Pancreas (tissue), 10 donors: ENCODE measurements at regions not wholly inside any gene's neighbourhood (a gene's known extent, or its start where the extent isn't known, plus 50 kb on each side); places are given as distances from the start of the nearest gene placed in this dataset.

ENCODE experiments used
- ATAC-seq, 4 donors: fragments of 200-7000 bp; cut with Tn5 transposase; one replicate each; pipeline versions ENCODE4 v1.8.0 to v1.9.1; 2020; ENCODE audit warnings: mild to moderate bottlenecking in 4 of 4, moderate library complexity in 4 of 4
- DNase-seq, 6 donors: peaks; one replicate each; pipeline ENCODE4 v3.0.0-alpha.2; 2020
- FAIRE-seq: peaks from 2 replicates; lab custom pipeline; 2012; peaks lifted over from hg19 to GRCh38; lab: Jason Lieb, UNC
- H3K27ac ChIP-seq, 4 donors: fragments of 200-600 bp; sonication (generic); 1 replicate in 3 of 4; 2 replicates in 1 of 4; pipeline versions ENCODE4 v1.5.0 to v1.8.0; 2020
- H3K27me3 ChIP-seq, 4 donors: fragments of 200-600 bp; one replicate each; pipeline ENCODE4 v1.8.0; 2021
- H3K36me3 ChIP-seq, 3 donors: fragments of 200-600 bp; sonication (generic) in 1 of 3; one replicate each; pipeline versions ENCODE4 v1.5.0 to v1.8.0; 2020 to 2021
- H3K4me1 ChIP-seq, 3 donors: fragments of 200-600 bp; one replicate each; pipeline ENCODE4 v1.8.0; 2021
- H3K4me3 ChIP-seq, 4 donors: fragments of 200-600 bp; sonication (generic) in 2 of 4; one replicate each; pipeline versions ENCODE4 v1.5.0 to v1.8.0; 2020 to 2021
- H3K9me3 ChIP-seq, 4 donors: fragments of 200-600 bp; one replicate each; pipeline ENCODE4 v1.8.0; 2021
- CTCF ChIP-seq, 4 donors: fragments of 200-600 bp; sonication (generic) in 3 of 4; IDR thresholded peaks; one replicate each; pipeline versions ENCODE4 v1.5.0 to v1.8.0; 2021; ENCODE audit warnings: antibody characterized with exemption in 4 of 4
- WGBS, 2 donors: extraction: QIAGEN DNeasy Blood & Tissue Kit; methylation state at CpG; one replicate each; pipeline ENCODE4 v1.1.7; 2013; 5-methylcytosine and 5-hydroxymethylcytosine counted together
- intact Hi-C, 3 donors: fragments of 100-400 bp; cut with DNase I; formaldehyde crosslinking; loops; one replicate each; pipeline versions ENCODE4 v1.11.1 to v1.14.2; 2022
- donor health status: healthy with polysubstance abuse.
- donor health status: DM: no; HTN: no; CAD: no; lungs with moderate emphysema.
- donor health status: DM: no; HTN: no; CAD: no.
- donor health status: control.
- donor health status: control.
- donor health status: Bipolar disorder and iron deficiency.
- donor health status: DM: yes; HTN: yes; CAD: no.
- donor health status: DM: no; HTN: no; CAD: no.
- donor health status: DM: no; HTN: no; CAD: no.
- donor health status: DM: yes; HTN: yes; CAD: no.

GRCh38 chr18:64490207-64490606 is 341.3 kb upstream of the LINC00305 start:
- no peak for ATAC-seq
- TF ChIP-seq CTCF (IDR thresholded peaks at IDR 0.05) = no peak
- 71 to 76% methylated on average over 5 of the region's 5 CpGs for WGBS, 2 donors
- Histone ChIP-seq H3K4me3 (no peak overlapping the region), H3K27ac (no peak overlapping the region), H3K27me3 (no peaks in the 10 kb centered on the region), H3K9me3 (no peaks in the 10 kb centered on the region), H3K36me3 (no peaks in the 10 kb centered on the region), H3K4me1 (no peaks in the 10 kb centered on the region)
- no peak for DNase-seq
- FAIRE-seq = no peak
- intact Hi-C loops = no loop called here

GRCh38 chr18:64488698-64489097 is 339.8 kb upstream of the LINC00305 start:
- no peak for FAIRE-seq

GRCh38 chr18:64474773-64475172 is 325.9 kb upstream of the LINC00305 start:
- no peak overlapping the region for H3K4me3 ChIP-seq
- no peaks in the 10 kb centered on the region for H3K9me3 ChIP-seq
- TF ChIP-seq CTCF (IDR thresholded peaks at IDR 0.05) = no peak
- no peaks in the 10 kb centered on the region for H3K36me3 ChIP-seq
- WGBS, 2 donors = 41 to 50% methylated on average over 7 of the region's 7 CpGs
- H3K4me1 ChIP-seq = no peaks in the 10 kb centered on the region
- H3K27ac ChIP-seq = no peak overlapping the region
- no peaks in the 10 kb centered on the region for H3K27me3 ChIP-seq
- ATAC-seq (no peak), DNase-seq (no peak), FAIRE-seq (no peak)
- intact Hi-C loops = no loop called here

More at GRCh38 chr18:64488698-64489097, 339.8 kb upstream of the LINC00305 start:
- DNase-seq = no peak
- H3K4me3 ChIP-seq = no peak overlapping the region
- no peaks in the 10 kb centered on the region for H3K36me3 ChIP-seq
- intact Hi-C loops = no loop called here
- no peak overlapping the region for H3K27ac ChIP-seq
- H3K4me1 ChIP-seq = no peaks in the 10 kb centered on the region
- no peak for ATAC-seq
- no peak for TF ChIP-seq CTCF (IDR thresholded peaks at IDR 0.05)
- no peaks in the 10 kb centered on the region for H3K9me3 ChIP-seq
- H3K27me3 ChIP-seq = no peaks in the 10 kb centered on the region

- 42 to 56% methylated on average over 2 of the region's 2 CpGs for WGBS, 2 donors
- ATAC-seq (no peak), FAIRE-seq (no peak), DNase-seq (no peak)
- no peak overlapping the region for H3K4me3 ChIP-seq
- H3K27me3 ChIP-seq = no peaks in the 10 kb centered on the region
- no peaks in the 10 kb centered on the region for H3K36me3 ChIP-seq
- no peaks in the 10 kb centered on the region for H3K9me3 ChIP-seq
- TF ChIP-seq CTCF (IDR thresholded peaks at IDR 0.05) = no peak
- intact Hi-C loops = no loop called here
- no peak overlapping the region for H3K27ac ChIP-seq
- H3K4me1 ChIP-seq = no peaks in the 10 kb centered on the region
Observed at GRCh38 chr18:64474255-64474654, 325.4 kb upstream of the LINC00305 start.

- ATAC-seq = no peak
- 65 to 77% methylated on average over 1 of the region's 1 CpG for WGBS, 2 donors
- no peak for TF ChIP-seq CTCF (IDR thresholded peaks at IDR 0.05)
- Histone ChIP-seq H3K4me3 (no peak overlapping the region), H3K4me1 (no peaks in the 10 kb centered on the region), H3K36me3 (no peaks in the 10 kb centered on the region), H3K27me3 (no peaks in the 10 kb centered on the region), H3K9me3 (no peaks in the 10 kb centered on the region), H3K27ac (no peak overlapping the region)
- DNase-seq = no peak
- intact Hi-C loops = no loop called here
- no peak for FAIRE-seq
Observed at GRCh38 chr18:64449434-64449833, 300.5 kb upstream of the LINC00305 start.
